ENCODE measurements at regions not wholly inside any gene's neighbourhood (a gene's known extent, or its start where the extent isn't known, plus 50 kb on each side); places are given as distances from the start of the nearest gene placed in this dataset.

GRCh38 chr15:70532531-70533186, 230.7 kb downstream of the UACA start:
- TF ChIP-seq CTCF (conservative IDR thresholded peaks at IDR 0.05 in 1 of 2, IDR thresholded peaks at IDR 0.05 in 1 of 2; ENCODE audit: low read depth in 1 of 2, low read length in 2 of 2): no peak
- TF ChIP-seq EZH2 (IDR thresholded peaks at IDR 0.05; ENCODE audit: low read length, missing control alignments): no peak
